HepG2 (cell line): ENCODE measurements at regions not wholly inside any gene's neighbourhood (a gene's known extent, or its start where the extent isn't known, plus 50 kb on each side); places are given as distances from the start of the nearest gene placed in this dataset.
"Not testable (repeated sequence)": the region's sequence is repeated elsewhere in the genome, so short reads cannot be mapped to it uniquely, and the experiment has no call there.

Experiments used
- ATAC-seq: fragments of 200-7000 bp; cut with Tn5 transposase; 3 replicates; pipeline ENCODE4 v1.9.1; 2020; ENCODE audit warnings: mild to moderate bottlenecking, moderate library complexity
- BruUV-seq: library from RNA; stranded (reverse); fragments of 400-500 nt; replicated peaks from 2 replicates; lab custom pipeline; 2021; lab: Mats Ljungman, UMichigan
- CTCF ChIA-PET: fragments of 300-600 bp; formaldehyde crosslinking; extraction: SDS; loops from one replicate; lab custom pipeline; 2021; ENCODE audit warnings: low total read pairs, inconsistent platforms, low intra/inter-chr PET ratio; lab: Yijun Ruan, JAX
- POLR2A ChIA-PET: fragments of 350-600 bp; sonication (Branson Sonifier 250); formaldehyde crosslinking; loops from one replicate; lab custom pipeline; 2020; ENCODE audit warnings: antibody characterized with exemption, inconsistent platforms; lab: Yijun Ruan, JAX
- DNase-seq: peaks from one replicate; pipeline ENCODE4 v3.0.0-alpha.2; 2015; ENCODE audit warnings: low spot score
- FAIRE-seq: peaks from 3 replicates; lab custom pipeline; 2011; peaks lifted over from hg19 to GRCh38; lab: Jason Lieb, UNC
- H2AFZ ChIP-seq: one replicate; pipeline ENCODE4 v1.6.1; 2011; ENCODE audit warnings: low read length, inconsistent platforms
- H3K27ac ChIP-seq: fragments of 300-600 bp; 3 replicates; pipeline ENCODE4 v1.8.0; 2011; ENCODE audit warnings: mixed run types, mild to moderate bottlenecking, mixed read lengths, low read length, inconsistent platforms; ENCODE audit not compliant: insufficient read depth; ENCODE audit errors: extremely low read length
- H3K27me3 ChIP-seq, 2 experiments: fragments of 200-600 bp in 1 of 2; 2 replicates in 1 of 2; 3 replicates in 1 of 2; pipeline versions ENCODE4 v1.6.0 to v1.8.0; 2011; ENCODE audit warnings: low read length in 2 of 2, mild to moderate bottlenecking in 2 of 2, moderate library complexity in 2 of 2, inconsistent platforms in 1 of 2; ENCODE audit not compliant: insufficient read depth in 2 of 2, control insufficient read depth in 1 of 2
- H3K36me3 ChIP-seq, 2 experiments: fragments of 200-600 bp in 1 of 2; replicated peaks in 1 of 2; 2 replicates in 1 of 2; 3 replicates in 1 of 2; pipeline versions ENCODE4 v1.5.1 to v1.8.0; 2011; ENCODE audit warnings: low read length in 2 of 2, inconsistent platforms in 1 of 2; ENCODE audit not compliant: insufficient read depth in 2 of 2, control insufficient read depth in 1 of 2
- H3K4me1 ChIP-seq: 2 replicates; pipeline ENCODE4 v1.5.1; 2012; ENCODE audit warnings: low read length, inconsistent platforms; ENCODE audit not compliant: insufficient read depth
- H3K4me2 ChIP-seq: 2 replicates; pipeline ENCODE4 v1.6.0; 2011; ENCODE audit warnings: low read depth, low read length, inconsistent platforms
- H3K4me3 ChIP-seq, 3 experiments: fragments of 200-600 bp in 1 of 3; sonication (generic), shearing (Covaris generic) in 1 of 3; replicated peaks in 1 of 3; 2 replicates each; pipeline ENCODE4 v1.5.1; 2011 to 2016; ENCODE audit warnings: low read length in 3 of 3, inconsistent platforms in 2 of 3, low read depth in 2 of 3, mild to moderate bottlenecking in 2 of 3, control low read depth in 1 of 3, mixed read lengths in 1 of 3; ENCODE audit not compliant: insufficient read depth in 1 of 3
- H3K79me2 ChIP-seq: one replicate; pipeline ENCODE4 v1.6.1; 2011; ENCODE audit warnings: low read length, inconsistent platforms; ENCODE audit not compliant: insufficient read depth
- H3K9ac ChIP-seq: 2 replicates; pipeline ENCODE4 v1.6.0; 2011; ENCODE audit warnings: mild to moderate bottlenecking, low read depth, low read length, inconsistent platforms; ENCODE audit not compliant: insufficient read depth
- H3K9me3 ChIP-seq: 2 replicates; pipeline ENCODE4 v1.5.1; 2012; ENCODE audit warnings: mild to moderate bottlenecking, low read length
- H4K20me1 ChIP-seq: 2 replicates; pipeline ENCODE4 v1.6.0; 2011; ENCODE audit warnings: inconsistent platforms, mild to moderate bottlenecking, low read length, moderate library complexity; ENCODE audit not compliant: insufficient read depth
- BCL3 ChIP-seq: sonication (generic); formaldehyde crosslinking; IDR thresholded peaks from 2 replicates; pipeline ENCODE4 v1.5.1; 2020; ENCODE audit warnings: mild to moderate bottlenecking, missing genetic modification reagents, moderate library complexity
- CREBL2 ChIP-seq: sonication (generic); formaldehyde crosslinking; IDR thresholded peaks from 2 replicates; pipeline ENCODE4 v1.8.1; 2023; ENCODE audit warnings: missing genetic modification reagents, mild to moderate bottlenecking, borderline replicate concordance
- GLI4 ChIP-seq: sonication (generic); formaldehyde crosslinking; IDR thresholded peaks from 2 replicates; pipeline ENCODE4 v1.5.1; 2020; ENCODE audit warnings: missing genetic modification reagents, mild to moderate bottlenecking, moderate library complexity, borderline replicate concordance
- GZF1 ChIP-seq: sonication (generic); formaldehyde crosslinking; IDR thresholded peaks from 2 replicates; pipeline ENCODE4 v1.5.1; 2020; ENCODE audit warnings: mild to moderate bottlenecking, missing genetic modification reagents
- PRMT3 ChIP-seq: sonication (generic); formaldehyde crosslinking; IDR thresholded peaks from 2 replicates; pipeline ENCODE4 v1.8.1; 2022; ENCODE audit warnings: low read depth, mild to moderate bottlenecking, moderate library complexity, missing genetic modification reagents, borderline replicate concordance
- THAP9 ChIP-seq: sonication (generic); formaldehyde crosslinking; IDR thresholded peaks from 2 replicates; pipeline ENCODE4; 2020; ENCODE audit warnings: missing genetic modification reagents, mild to moderate bottlenecking, borderline replicate concordance
- ZNF18 ChIP-seq: sonication (generic); formaldehyde crosslinking; IDR thresholded peaks from 2 replicates; pipeline ENCODE4 v1.8.0; 2022; ENCODE audit warnings: mild to moderate bottlenecking, missing genetic modification reagents; ENCODE audit not compliant: insufficient replicate concordance
- ZNF496 ChIP-seq: sonication (generic); formaldehyde crosslinking; IDR thresholded peaks from 2 replicates; pipeline ENCODE4 v1.8.1; 2023; ENCODE audit warnings: mild to moderate bottlenecking, moderate library complexity, missing genetic modification reagents; ENCODE audit not compliant: insufficient replicate concordance
- WGBS: methylation state at CpG from one replicate; pipeline ENCODE4 v1.1.6; 2017; ENCODE audit warnings: low lambda C conversion rate; 5-methylcytosine and 5-hydroxymethylcytosine counted together
- in situ Hi-C: cut with HindIII; loops from 2 replicates; pipeline ENCODE4 v1.10.0; 2017; ENCODE audit warnings: low pct_unique_long_range_greater_than_20kb; ENCODE audit not compliant: extremely low pct_ligation_motif_present
- intact Hi-C: fragments of 100-400 bp; cut with micrococcal nuclease; formaldehyde crosslinking; loops from one replicate; pipeline ENCODE4 v1.10.0; 2022; ENCODE audit not compliant: unreplicated experiment

- CTCF ChIA-PET, result no interaction called here
- no peak overlapping the region for H3K27ac ChIP-seq
- ATAC-seq (no peak), DNase-seq (no peak), FAIRE-seq (no peak)
- intact Hi-C loops, result no loop called here
- no peaks in the 10 kb centered on the region for H4K20me1 ChIP-seq
- H3K4me1 ChIP-seq, result no peaks in the 10 kb centered on the region
- no TSS peak for BruUV-seq
- no peaks in the 10 kb centered on the region for H3K36me3 ChIP-seq
- in situ Hi-C loops, result no loop called here
- H3K9me3 ChIP-seq, result no peaks in the 10 kb centered on the region
- POLR2A ChIA-PET, result no interaction called here
- H2AFZ ChIP-seq, result no peak overlapping the region
- TF ChIP-seq ZNF496 (CRISPR knock-in tag) (no peak), BCL3 (CRISPR knock-in tag) (no peak), GLI4 (CRISPR knock-in tag) (no peak), GZF1 (CRISPR knock-in tag) (no peak), CREBL2 (CRISPR knock-in tag) (no peak), ZNF18 (CRISPR knock-in tag) (no peak), THAP9 (CRISPR knock-in tag) (no peak), PRMT3 (no peak)
- no peaks in the 10 kb centered on the region for H3K27me3 ChIP-seq
- no peaks in the 10 kb centered on the region for H3K79me2 ChIP-seq
- no peak overlapping the region for H3K4me2 ChIP-seq
- H3K4me3 ChIP-seq, result no peak overlapping the region
- WGBS, result 3% methylated on average over 2 of the region's 2 CpGs
- H3K9ac ChIP-seq, result no peak overlapping the region
Measured at GRCh38 chr10:26365681-26366358, 72.3 kb upstream of the APBB1IP start.

GRCh38 chr10:26367035-26367434 is 71.1 kb upstream of the APBB1IP start:
- FAIRE-seq, H3K27me3 ChIP-seq, intact Hi-C loops, H3K9me3 ChIP-seq, H3K36me3 ChIP-seq, H3K4me3 ChIP-seq, H2AFZ ChIP-seq, in situ Hi-C loops, H4K20me1 ChIP-seq, DNase-seq, CTCF ChIA-PET, ATAC-seq, BruUV-seq, H3K4me2 ChIP-seq, H3K27ac ChIP-seq, H3K9ac ChIP-seq, H3K79me2 ChIP-seq, POLR2A ChIA-PET, H3K4me1 ChIP-seq: not testable (repeated sequence)
- WGBS, result 17% methylated on average over 8 of the region's 8 CpGs
